Tongue (tissue), 1 donor: ENCODE measurements at regions not wholly inside any gene's neighbourhood (a gene's known extent, or its start where the extent isn't known, plus 50 kb on each side); places are given as distances from the start of the nearest gene placed in this dataset.

Source experiments
- DNase-seq: peaks from one replicate; pipeline ENCODE4 v3.0.0-alpha.2; 2015

DNA sequence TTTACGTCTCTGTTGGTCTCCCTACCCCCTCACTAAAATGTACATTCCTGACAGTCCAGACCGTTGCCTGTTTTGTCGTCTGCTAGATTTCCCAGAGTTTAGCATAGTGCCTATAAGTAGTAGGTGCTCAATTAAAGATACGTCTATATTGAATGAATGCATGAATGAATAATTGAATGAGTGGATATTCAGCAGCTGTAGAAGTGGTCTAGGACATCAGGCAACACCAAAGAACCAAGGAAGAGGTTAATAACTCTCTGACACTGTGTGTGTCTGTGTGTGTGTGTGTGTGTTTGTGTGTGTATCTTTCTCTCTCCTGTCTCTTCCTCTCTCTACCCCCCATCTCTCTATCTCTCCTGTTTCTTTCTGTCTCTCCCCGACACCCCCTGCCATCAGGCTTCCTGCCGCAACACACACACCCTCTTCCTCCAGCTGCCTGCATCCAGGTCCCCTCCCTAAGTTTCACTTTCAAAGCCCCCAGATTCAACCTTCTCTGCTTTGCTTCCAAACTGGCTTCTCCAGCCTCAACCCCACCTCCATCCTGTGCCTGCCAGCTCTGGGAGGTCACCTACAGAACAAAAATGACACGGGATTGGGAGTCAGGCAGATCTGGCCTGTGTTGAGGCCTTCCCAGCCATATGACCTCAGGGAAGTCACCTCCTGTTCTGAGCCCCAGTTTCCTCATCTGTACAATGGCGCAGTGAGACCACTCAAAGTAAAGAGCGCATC lies 119.9 kb upstream of the NCOR2 start:
- no peak for DNase-seq

DNA sequence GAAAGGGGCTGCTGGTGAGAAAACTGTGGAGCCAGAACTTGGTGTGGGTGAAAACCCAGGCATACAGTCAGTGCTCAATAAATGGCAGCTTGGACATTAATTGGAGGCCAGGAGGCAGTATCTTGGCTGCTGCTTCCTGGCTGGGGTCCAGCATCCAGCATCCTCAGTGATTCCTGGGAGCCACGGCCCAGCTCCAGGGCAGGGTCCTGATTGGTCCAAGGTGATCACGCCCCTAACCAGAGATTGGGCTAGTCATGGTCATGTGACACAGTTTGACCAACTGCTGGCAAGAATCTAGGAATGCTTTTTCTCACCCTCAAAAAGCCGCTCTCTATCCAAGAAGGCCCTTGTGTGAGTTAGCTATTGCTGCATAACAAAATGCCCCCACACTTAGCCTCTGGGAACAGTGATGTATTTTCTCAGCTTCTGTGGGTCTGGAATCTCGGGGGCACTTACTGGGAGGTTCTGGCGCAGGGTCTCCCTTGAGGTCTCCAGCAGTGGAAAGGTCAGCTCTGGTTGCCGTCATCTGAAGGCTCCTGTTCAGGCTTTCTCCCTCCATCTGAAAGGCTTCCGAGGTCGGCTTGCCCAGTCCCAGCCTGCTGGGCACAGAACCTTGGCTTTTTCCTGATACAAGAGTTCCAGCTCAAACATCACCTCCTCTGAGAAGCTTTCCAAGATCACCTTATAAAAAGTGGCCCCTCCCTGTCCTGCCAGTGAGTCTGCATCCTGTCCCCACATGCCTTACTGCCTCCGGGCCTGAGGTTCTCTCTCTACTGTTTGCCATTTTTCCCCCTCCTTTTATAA lies 119.2 kb upstream of the NCOR2 start:
- no peak for DNase-seq

DNA sequence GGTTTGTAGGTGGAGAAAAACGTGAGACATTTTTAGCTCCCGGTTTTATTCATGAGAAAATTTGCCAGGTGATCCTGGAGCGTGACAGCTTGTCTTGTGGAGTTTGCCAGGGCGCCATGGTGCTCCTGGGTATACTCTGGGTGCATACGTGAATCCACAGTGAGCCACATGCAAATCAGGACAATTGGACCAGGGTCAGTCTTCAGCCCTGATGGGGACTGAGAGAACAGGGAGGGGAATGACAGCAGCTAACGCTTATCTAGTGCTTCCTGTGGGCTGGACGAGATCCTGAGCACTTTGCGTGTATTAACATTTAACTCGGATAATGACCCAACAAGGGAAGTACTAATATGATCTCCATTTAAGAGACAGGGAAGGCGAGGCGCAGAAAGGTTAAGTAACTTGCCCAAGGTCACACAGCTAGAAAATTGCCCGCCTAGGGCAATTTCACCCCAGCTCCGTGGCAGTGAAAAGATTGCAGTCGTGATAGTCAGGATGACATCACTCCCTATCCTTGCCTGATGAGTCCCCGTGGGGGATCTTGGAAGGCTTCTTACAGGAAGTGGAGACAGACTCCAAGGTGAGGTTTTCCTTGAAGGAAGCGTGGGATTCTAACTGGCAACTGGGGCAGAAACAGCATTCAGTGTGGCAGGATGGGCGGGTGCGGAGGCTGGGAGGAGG lies 118.4 kb upstream of the NCOR2 start:
- DNase-seq = no peak

DNA sequence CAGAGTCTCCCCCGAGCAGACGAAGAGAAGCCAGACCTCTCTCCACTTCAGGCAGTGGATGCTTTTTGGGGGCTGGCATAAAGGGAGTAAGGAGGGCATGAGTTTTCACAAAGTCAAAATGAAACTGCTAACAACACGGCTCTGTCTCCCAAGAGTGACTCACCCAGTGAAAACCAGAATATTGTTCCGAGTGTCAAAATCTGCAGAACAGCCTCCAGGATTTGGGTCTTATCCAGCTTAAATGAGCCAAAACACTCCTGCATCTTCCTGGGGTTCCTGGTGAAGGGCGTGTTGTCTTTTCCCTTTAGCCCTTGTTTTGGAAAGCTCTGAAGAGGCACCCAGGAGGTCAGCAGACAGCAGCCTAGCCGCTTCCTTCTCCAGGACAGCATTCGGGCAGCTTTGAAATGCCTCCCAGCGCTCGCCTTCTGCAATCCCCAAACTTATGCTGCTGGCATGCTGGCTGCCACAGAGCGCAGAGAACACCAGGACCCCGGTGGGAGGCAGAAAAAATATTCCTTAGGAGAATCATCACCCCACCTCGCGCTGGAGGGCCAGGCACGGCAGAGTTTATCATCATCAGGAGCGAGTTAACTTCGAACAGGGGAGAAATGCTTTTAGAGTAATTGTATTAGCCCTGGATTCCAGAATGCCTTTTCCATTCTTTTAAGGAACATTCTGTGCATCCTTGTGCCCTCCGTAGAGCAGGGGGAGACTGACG lies 117.7 kb upstream of the NCOR2 start:
- peak; percentile 60 for DNase-seq

DNA sequence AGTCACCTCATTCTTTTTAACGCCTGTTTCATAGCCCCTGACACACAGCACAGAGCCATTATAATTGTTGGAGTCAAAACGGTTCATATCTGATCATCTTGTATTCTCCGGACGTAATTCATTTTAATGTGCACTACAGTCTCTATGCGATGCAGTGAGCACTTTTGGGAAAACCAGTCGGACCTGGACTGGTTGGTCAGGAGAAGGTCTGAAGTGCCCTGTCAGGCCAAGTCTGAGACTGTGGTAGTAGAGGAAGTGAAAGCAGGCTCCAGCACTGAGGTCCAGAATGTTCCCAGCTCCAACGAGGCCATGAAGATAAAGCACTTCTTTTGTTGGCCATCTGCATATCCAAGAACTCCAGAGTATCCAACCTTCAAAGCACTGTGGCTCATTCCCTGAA lies 117.1 kb upstream of the NCOR2 start:
- no peak for DNase-seq

DNA sequence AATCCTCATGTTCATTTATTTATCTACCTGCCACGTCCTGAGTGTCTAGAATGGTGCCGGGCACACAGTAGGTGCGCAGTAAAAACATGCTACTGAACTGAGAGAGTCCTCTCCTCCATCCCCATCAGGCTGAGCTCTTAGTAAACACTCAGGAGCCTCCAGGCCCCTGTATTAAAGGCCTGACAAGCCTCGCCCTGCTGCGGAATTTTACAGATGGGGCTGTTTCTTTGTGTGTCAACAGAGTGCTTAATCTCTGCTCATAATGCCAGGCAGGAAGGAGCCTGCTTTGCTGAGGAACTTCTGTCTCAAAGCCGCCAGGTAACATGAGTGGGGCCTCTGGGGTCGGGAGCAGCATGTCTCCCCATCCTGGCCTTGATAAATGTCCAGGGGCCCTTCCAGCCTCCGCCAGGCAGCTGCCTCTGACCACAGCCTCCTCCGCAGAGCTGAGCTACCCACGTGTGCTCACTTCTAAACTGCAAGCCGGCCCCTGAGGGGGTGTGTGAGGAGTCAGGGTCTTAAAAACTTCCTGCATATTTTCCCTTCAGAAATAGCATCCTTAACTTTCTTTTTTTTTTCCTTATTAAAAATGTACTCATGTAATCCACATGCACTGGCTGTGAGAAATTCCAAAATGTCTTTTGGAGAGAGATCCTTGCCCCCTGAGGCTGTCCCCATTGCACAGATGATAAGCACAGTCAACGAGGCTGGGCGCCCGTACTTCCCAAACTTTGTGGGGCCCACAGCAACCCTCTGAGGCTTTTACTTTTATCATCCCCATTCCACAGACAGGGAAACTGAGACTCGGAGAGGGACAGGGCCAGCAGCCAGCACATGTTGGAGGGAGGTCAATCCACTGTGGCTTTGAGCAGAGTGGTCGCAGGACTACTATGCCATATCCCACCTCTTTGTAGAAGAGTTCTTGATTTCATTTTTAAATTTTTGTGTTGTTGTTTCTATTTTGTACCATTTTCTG lies 116.0 kb upstream of the NCOR2 start:
- peak; percentile 75 for DNase-seq

DNA sequence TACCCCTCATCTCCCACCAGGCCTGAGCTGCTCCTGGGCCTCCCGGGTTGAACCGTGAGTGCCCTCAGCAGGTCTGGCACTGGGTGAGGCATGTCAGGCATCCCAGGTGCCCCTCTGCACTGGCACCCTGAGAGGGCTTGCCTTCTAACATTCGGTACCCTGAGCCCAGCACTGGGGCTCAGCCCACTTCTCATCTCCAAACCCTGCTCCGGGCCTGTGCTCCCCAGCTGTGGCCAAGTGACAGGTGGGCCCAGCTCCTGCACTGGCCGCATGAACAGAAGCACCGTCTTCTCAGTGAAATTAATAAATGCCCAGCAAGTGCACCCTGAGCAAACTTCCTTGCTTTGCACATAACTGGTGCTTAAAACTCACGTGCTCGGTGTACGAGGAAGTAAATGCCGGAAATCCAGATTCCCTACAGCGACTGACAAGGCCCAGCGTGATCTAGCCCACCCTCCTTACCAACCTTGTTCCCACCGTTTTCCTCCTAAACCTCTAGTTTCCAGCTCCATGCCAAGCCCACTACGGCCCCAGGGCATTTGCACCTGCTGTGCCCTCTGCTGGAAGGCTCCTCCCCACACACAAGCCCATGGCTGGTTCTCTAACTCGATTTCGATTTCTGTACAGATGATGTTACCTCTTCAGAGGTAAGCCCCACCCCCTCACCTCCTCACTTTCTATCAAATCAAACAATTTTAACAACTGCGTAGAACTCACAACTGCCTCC lies 115.2 kb upstream of the NCOR2 start:
- no peak for DNase-seq

DNA sequence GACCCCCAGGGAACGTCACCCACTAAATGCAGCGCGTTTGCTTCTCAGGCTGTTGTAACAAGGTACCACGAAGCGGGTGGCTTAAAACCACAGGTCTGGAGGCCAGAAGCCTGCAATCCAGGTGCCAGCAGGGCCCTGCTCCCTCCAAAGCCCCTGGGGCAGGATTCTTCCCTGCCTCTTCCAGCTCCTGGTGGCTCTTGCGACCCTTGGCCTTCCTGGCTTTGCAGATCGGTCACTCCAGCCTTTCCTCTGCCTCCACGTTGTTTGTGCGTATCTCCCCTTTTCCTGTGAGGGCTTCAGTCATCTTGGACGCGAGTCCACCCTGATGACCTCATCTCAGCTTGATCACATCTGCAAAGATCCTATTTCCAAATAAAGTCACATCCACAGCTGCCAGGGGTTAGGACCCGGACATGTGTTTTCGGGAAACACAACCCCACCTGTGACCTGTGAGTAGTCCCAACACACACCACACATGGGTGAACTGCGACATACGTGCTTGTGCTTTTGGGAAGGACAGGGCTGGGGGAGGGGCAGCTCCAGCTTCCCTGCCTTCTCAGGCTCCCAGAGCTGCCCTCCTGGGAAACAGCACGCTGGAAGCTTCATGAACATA lies 114.5 kb upstream of the NCOR2 start:
- peak; percentile 61 for DNase-seq

DNA sequence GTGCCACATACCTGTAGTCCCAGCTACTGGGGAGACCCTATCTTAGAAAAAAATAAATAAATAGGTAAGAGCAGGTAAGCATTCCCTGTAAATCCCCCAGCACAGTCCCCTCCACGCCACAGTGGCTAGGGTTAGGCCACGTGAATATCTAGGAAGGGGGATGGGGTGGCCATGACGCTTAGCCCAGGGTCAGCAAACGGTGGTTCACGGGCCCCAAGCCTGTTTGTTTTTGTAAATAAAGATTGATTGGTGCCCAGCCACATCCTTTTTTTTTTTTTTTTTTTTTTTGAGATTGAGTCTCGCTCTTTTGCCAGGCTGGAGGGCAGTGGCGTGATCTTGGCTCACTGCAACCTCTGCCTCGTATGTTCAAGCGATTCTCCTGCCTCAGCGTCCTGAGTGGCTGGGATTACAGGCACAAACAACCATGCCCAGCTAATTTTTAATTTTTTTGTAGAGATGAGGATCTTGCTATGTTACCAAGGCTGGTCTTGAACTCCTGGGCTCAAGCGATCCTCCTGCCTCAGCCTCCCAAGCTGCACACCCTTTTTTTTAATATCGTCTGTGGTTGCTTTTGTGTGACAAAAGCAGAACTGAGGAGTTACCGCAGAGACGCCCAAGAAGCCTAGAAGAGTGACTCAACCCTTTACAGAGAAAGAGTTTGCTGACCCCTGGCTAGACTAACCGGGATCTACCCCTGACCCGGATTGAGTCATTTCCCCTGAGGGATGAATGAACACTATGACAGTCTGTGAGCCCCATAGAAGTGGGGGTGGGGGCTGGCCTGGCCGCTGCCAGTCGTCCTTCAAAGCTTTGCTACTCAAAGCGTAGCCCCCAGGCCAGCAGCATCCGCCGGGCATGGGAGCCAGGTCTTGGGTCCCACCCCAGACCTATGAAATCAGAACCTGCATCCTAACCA lies 113.7 kb upstream of the NCOR2 start:
- DNase-seq = peak; percentile 66

DNA sequence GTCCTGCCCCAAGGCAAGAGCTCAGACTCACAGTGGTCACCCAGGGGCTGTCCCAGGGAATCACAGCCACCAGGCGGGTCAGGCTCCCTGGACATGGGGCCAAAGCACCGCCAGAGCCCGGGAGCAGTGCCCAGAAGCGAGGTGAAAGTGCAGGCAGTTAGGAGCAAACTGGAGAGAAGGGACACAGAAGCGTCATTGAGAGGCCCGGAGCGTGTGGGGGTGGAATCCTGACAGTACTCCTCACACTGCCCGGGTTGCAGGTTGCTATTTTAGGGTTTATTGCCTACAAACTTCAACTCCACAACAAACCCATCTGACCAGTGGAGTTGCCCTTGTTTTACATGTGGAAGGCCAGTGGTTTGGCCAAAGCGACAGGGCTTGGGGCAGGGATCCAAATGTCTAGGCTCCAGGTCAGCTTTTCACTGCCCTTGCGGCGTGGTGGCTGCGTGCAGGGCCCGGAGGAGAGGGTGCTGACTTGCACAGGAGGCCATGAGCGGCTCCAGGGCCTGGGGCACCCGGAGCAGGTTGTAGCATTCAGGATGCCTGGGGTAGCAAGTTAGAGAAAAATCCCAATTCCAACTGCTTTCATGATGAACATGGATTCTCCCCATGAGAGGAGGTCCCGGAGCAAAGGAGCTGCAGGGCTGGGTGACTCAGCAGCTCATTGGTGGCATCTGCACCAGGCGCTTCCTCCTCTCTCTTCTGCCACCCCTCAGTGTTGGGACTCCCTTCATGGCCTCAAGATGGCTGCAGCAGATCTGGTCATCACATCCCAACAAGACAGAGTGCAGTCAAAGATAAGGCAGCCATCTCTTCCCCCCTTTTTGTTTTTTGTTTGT lies 112.3 kb upstream of the NCOR2 start:
- no peak for DNase-seq

DNA sequence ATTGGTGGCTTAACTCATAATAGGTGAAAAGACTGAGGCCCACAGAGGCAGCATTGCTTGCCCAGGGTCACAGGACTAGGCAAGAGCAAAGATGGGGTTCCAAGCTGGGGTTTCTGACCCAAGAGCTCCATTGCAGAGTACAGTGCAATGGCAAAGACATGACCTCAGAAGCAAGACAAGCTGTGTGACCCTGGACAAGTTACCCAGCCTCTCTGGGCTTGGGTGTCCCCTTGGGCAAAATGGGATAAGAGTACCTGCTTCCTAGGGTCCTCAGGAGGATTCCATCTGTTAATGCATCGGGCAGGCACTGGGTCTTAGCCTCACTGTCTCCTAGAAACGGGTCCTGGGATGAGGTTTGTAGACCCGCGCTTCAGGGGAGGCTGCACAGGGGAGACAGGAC lies 111.6 kb upstream of the NCOR2 start:
- no peak for DNase-seq

DNA sequence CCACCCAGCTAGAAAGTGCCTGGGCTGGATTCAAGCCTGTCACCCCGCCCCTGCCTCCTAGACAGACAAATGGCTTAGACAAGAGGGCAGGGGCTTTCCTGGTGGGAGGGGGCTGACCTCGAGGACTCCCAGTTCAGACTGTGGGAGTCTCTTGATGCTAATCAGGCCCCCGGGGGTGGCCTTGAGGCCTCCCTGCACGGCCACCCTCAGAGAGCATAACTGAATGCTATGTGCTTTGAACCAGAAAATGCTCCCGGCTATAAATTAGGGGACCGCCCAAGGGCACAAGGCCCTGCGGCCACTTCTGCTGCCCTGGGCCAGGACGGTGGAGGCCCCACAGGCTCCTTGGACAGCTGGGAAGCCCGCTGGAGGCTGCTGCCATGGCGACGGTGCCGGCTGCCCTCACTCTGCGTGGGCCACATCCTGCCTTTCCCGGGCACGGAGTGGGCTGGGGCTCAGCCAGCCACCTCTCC lies 111.0 kb upstream of the NCOR2 start:
- no peak for DNase-seq

DNA sequence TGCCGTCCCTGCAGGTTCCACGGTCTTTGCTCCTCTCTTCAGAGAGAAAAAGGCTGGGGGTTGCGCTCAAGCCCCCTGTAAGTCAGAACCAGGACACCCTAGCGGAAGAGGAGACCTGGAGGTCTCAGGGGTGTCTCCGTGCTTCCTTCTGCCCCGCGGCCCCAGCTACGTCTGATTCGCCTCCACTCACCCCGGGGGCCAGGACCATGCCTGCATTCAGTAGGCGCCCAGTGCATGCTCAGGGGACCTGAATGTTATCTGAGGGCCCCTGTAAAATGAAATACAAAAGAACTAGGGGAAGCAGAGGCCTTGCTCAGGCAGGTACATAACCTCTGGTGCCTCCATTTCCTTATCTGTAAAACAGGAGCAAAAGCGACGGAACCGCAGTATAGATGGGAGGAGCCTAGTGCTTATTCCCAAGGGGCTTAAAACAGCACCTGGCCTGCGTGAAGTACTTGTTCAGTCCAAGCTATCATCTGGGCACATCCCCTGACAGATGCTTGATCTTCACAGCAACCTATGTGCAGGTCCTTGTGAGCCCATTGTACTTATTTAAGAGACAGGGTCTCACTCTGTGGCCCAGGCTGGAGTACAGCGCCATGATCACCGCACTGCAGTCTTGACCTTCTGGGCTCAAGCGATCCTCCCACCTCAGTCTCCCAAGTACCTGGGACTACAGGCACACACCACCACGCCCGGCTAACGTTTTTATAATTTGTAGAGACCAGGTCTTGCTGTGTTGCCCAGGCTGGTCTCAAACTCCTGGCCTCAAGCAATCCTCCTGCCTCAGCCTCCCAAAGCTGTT lies 110.3 kb upstream of the NCOR2 start:
- DNase-seq = no peak

DNA sequence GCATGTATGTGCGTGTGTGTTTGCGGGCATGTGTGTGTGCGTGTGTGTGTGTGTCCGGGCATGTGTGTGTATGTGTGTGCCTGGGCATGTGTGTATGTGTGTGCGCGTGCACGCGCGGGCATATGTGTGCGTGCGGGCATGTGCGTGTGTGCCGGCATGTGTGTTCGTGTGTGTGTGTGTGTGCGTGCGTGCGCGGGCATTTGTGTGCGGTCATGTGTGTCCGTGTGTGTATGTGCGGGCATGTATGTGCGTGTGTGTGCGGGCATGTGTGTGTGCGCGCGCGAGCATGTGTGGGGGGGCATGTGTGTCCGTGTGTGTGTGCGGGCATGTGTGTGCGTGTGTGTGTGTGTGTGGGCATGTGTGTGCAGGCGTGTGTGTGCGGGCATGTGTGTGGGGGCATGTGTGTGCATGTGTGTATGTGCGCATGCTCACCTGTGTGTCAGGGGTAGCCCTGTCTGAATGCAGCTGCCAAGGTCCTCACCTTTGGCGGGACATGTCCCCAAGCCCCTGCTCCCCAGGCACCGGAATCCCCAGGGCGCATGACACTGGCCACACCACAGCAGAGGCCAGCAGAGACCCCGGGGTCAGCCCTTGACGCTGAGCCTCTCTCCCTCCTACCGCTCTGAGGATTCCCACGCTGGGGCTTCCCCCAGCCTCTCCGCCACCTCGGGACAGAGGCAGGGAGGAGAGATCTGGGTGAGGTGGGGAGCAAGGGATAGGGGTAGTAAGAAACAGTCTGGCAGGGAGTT lies 109.5 kb upstream of the NCOR2 start:
- DNase-seq = no peak

DNA sequence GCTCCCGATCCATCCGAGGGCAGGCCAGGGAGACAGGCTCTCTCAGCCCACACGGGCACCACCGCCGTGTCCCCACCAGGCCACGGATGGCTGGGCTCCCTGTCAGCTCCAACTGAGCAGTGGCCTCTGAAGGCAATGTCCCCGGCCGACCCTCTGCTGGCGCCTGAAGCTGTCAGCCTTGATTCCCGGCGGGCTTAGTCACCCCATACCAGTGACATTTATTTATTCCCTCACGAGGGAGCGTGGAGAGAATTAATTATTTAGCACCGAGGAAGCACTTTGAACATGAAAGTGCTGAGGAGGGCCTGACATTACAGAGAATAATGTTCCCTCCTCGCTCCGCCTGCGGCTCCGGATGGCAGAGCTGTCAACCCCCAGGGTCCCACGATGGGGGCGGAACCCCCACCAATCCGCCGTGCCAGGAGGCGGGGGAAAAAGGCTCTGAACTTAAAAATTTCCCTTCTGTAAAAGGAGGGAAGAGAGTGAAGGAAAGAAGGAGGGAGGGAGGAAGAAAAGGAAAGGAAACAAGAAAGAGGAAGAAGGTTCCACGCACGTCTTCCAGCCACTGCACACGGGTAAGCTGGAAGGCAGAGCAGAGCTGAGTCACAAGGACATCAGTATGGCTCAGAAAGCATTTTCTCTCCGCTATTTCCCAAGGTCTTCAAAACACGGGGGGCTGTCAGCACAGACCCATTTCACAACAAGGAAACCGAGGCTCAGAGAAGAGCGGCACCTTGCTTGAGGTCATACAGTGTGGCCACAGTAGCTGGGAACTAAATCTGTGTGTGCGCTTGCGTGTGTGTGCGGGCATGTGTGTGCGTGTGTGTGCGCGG lies 108.7 kb upstream of the NCOR2 start:
- no peak for DNase-seq
